Brain microvascular endothelial cell (primary cell): ENCODE measurements at regions not wholly inside any gene's neighbourhood (a gene's known extent, or its start where the extent isn't known, plus 50 kb on each side); places are given as distances from the start of the nearest gene placed in this dataset.

Experiments
- DNase-seq: peaks from one replicate; pipeline ENCODE4 v3.0.0-alpha.2; 2020
- H3K27ac ChIP-seq: fragments of 250-450 bp; sonication (Bioruptor Pico); 2 replicates; pipeline ENCODE4 v1.5.1; 2020; ENCODE audit warnings: mild to moderate bottlenecking, moderate library complexity
- H3K27me3 ChIP-seq: fragments of 250-450 bp; sonication (Bioruptor Pico); replicated peaks from 2 replicates; pipeline ENCODE4 v1.5.1; 2020; ENCODE audit warnings: mild to moderate bottlenecking
- H3K36me3 ChIP-seq: fragments of 250-450 bp; sonication (Bioruptor Pico); replicated peaks from 2 replicates; pipeline ENCODE4 v1.5.1; 2020; ENCODE audit warnings: mild to moderate bottlenecking
- H3K4me3 ChIP-seq: 2 replicates; pipeline ENCODE4 v1.5.1; 2011; ENCODE audit warnings: low read depth, mild to moderate bottlenecking, control low read depth, low read length, moderate library complexity
- in situ Hi-C: cut with HindIII; loops from 2 replicates; pipeline ENCODE4 v1.10.0; 2017; ENCODE audit warnings: low sequenced_read_pairs, low pct_ligation_motif_present
- TF ChIP-seq, protein P1 (sequence below): IDR thresholded peaks from 2 replicates; pipeline ENCODE4 v1.5.1; 2011; ENCODE audit warnings: low read depth, mild to moderate bottlenecking, moderate library complexity, low read length, control low read depth, inconsistent platforms; ENCODE audit errors: missing control alignments

- no peak overlapping the region for H3K4me3 ChIP-seq
- TF ChIP-seq, protein P1, sequence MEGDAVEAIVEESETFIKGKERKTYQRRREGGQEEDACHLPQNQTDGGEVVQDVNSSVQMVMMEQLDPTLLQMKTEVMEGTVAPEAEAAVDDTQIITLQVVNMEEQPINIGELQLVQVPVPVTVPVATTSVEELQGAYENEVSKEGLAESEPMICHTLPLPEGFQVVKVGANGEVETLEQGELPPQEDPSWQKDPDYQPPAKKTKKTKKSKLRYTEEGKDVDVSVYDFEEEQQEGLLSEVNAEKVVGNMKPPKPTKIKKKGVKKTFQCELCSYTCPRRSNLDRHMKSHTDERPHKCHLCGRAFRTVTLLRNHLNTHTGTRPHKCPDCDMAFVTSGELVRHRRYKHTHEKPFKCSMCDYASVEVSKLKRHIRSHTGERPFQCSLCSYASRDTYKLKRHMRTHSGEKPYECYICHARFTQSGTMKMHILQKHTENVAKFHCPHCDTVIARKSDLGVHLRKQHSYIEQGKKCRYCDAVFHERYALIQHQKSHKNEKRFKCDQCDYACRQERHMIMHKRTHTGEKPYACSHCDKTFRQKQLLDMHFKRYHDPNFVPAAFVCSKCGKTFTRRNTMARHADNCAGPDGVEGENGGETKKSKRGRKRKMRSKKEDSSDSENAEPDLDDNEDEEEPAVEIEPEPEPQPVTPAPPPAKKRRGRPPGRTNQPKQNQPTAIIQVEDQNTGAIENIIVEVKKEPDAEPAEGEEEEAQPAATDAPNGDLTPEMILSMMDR: no peak
- no peaks in the 10 kb centered on the region for H3K27me3 ChIP-seq
- H3K36me3 ChIP-seq: no peaks in the 10 kb centered on the region
- in situ Hi-C loops: no loop called here
- no peak for DNase-seq
- H3K27ac ChIP-seq: no peak overlapping the region
Observed at GRCh38 chr6:43986177-43986825, 141.0 kb downstream of the MRPL14 start.

DNA sequence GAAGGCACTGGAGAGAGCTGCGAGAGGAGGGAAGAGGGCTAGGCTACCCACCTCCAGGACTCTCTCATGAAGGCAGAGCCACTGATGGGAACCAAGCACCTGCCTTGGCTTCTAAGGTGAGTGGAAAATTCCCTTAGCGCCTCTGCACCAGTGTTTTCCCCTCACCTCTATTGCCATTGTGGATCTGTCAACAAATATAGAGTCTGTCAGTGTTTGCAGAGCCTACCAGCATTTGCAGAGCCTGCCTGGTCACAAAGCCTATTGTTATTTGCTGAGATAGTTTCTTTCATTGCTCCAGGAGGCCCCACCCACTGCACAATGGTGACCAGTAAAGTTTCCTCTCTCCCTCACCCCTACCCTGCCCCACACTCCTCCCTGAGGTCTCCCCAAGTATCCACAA lies 141.9 kb downstream of the MRPL14 start:
- Histone ChIP-seq H3K27ac (no peak overlapping the region), H3K36me3 (no peaks in the 10 kb centered on the region), H3K27me3 (no peaks in the 10 kb centered on the region), H3K4me3 (no peak overlapping the region)
- DNase-seq: no peak
- TF ChIP-seq, protein P1: no peak
- in situ Hi-C loops: no loop called here

- TF ChIP-seq, protein P1: no peak
- no peak for DNase-seq
- Histone ChIP-seq H3K27me3 (no peaks in the 10 kb centered on the region), H3K36me3 (no peaks in the 10 kb centered on the region), H3K27ac (no peak overlapping the region), H3K4me3 (no peak overlapping the region)
- in situ Hi-C loops: no loop called here
Observed at GRCh38 chr6:43984442-43985321, 142.6 kb downstream of the MRPL14 start.

GRCh38 chr6:43983632-43984031 lies 143.6 kb downstream of the MRPL14 start:
- no peak for DNase-seq
- in situ Hi-C loops: no loop called here

GRCh38 chr6:43983191-43983590 lies 144.1 kb downstream of the MRPL14 start:
- no peaks in the 10 kb centered on the region for H3K36me3 ChIP-seq
- H3K27me3 ChIP-seq: no peaks in the 10 kb centered on the region
- no peak overlapping the region for H3K27ac ChIP-seq
- in situ Hi-C loops: no loop called here
- TF ChIP-seq, protein P1: no peak
- no peak for DNase-seq
- H3K4me3 ChIP-seq: no peak overlapping the region

More at GRCh38 chr6:43983632-43984031, 143.6 kb downstream of the MRPL14 start:
- TF ChIP-seq, protein P1: no peak
- Histone ChIP-seq H3K36me3 (no peaks in the 10 kb centered on the region), H3K4me3 (no peak overlapping the region), H3K27ac (no peak overlapping the region), H3K27me3 (no peaks in the 10 kb centered on the region)
